NCI-H2029 (cell line): ENCODE measurements at regions not wholly inside any gene's neighbourhood (a gene's known extent, or its start where the extent isn't known, plus 50 kb on each side); places are given as distances from the start of the nearest gene placed in this dataset.

Experiments
- DNase-seq: peaks from one replicate; lab custom pipeline; 2025; lab: John Stamatoyannopoulos, UW

- peak; percentile 13 for DNase-seq
Measured at GRCh38 chr2:2484301-2484700, 153.2 kb upstream of the MYT1L start.

GRCh38 chr2:2482851-2483250, 151.8 kb upstream of the MYT1L start:
- DNase-seq, result no peak

- DNase-seq, result peak; percentile 24
Measured at GRCh38 chr2:2472881-2473280, 141.8 kb upstream of the MYT1L start.

DNA sequence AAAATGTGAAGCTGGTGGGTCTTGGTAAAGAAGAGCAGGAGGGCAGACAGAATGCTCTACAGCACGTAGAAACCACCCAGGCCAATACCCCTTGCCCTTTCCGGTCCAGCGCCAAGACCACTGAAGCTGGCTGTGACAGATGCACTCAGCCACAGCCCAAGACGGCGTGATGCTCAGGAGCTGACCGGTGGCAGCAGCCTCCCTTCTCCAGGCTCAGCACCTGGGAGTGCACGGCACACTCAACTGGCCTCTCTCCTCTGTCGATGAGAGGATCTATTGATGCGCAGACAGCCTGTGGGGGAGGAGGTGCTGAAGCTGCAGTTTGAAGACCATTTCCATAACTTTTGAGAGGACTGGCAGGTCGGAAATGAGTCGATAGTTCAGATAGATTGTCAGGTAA, 141.0 kb upstream of the MYT1L start:
- DNase-seq, result no peak

DNA sequence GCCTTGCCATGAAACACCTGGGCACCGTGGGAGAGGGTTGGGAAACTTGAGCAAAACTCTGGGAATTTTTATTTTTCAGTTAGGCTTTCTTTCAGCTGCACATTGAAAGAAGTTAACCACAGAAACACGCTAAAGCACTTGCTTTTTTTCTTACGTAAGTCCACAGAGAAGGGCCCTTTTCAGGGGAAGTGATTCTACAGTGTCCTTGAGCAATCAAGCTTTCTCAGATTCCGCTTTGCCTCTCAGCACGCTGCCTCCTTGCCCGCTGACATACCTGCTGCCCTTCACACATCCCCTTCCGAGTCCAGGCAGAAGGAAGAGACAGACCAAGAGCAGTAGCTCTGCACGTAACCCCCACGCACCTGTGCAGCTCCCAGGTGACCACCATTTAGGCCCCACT, 135.5 kb upstream of the MYT1L start:
- no peak for DNase-seq

GRCh38 chr2:2464643-2465042, 133.6 kb upstream of the MYT1L start:
- peak; percentile 75 for DNase-seq

GRCh38 chr2:2464094-2464493, 133.0 kb upstream of the MYT1L start:
- DNase-seq, result no peak

GRCh38 chr2:2456721-2457120, 125.6 kb upstream of the MYT1L start:
- no peak for DNase-seq

GRCh38 chr2:2455151-2455550, 124.1 kb upstream of the MYT1L start:
- no peak for DNase-seq

DNA sequence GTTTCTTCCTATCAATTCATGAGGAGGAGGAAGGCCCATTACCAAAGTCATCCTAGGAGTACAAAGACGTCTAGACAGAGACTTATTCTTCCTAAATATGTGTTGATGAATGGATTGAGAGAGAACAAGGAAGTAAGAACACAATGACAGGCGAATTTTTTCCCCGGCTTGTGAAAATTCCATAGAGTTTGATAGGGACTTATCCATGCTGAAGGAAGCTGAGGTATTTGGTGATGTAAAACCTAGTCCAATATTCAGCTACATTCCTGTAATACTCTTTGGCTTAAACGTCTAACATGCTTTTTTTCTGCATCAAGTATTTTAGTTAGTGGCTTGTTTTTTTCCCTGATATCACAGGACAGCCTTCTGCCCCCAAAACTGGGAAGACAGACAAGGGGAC, 121.9 kb upstream of the MYT1L start:
- DNase-seq, result no peak

DNA sequence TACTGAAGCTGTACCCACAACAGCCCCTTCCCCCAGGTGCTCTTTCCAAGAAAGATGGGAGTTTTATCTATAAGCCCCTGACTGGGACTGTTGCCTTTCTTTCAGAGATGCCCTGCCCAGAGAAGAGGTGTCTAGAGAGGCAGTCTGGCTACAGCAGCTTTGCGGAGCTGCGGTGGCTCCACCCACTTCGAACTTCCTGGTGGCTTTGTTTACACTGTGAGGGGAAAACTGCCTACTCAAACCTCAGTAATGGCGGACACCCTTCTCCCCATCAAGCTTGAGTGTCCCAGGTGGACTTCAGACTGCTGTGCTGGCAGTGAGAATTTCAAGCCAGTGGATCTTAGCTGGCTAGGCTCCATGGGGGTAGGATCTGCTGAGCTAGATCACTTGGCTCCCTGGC, 120.2 kb upstream of the MYT1L start:
- peak; percentile 4 for DNase-seq

GRCh38 chr2:2448178-2448577, 117.1 kb upstream of the MYT1L start:
- DNase-seq, result no peak

GRCh38 chr2:2422621-2423020, 91.5 kb upstream of the MYT1L start:
- DNase-seq, result no peak

DNA sequence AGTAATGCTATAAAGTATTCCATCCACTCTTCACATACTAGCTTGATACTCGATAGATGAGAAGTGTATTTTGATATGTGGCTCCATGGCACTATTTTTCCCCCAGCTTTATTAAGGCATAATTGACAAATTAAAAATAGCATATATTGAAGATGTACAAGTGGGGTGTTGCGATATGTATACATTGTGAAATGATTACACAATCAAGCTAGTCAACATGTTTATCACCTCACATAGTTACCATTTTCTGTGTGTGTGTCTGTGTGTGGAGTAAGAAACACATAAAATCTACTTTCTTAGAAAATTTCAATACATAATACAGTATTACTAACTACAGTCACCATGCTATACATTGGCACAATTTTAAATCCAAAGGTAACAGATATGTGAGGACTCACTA, 82.5 kb upstream of the MYT1L start:
- DNase-seq, result no peak

- DNase-seq, result no peak
Measured at GRCh38 chr2:2410987-2411386, 79.9 kb upstream of the MYT1L start.

- DNase-seq, result no peak
Measured at GRCh38 chr2:2409481-2409880, 78.4 kb upstream of the MYT1L start.

GRCh38 chr2:2405780-2406179, 74.7 kb upstream of the MYT1L start:
- no peak for DNase-seq

- DNase-seq, result no peak
Measured at GRCh38 chr2:2400286-2401038, 69.4 kb upstream of the MYT1L start.

DNA sequence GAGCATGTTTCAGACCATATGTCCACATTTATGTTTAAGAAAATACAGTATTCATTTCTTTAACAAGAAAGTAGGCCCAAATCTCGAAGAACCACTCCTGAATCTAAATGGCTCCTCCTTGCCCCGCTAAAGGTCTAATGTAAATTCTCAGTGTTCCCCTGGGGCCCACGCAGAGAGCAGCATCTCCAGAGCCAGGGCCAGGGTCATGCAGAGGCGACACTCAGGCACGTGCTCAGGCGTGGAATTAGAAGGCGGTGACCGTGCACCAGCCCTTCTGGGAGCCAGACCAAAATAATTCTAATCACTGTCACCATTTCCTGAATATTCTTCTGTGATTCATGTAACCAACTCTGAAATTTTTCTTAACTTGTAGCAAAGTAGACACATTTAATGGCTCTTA, 68.3 kb upstream of the MYT1L start:
- no peak for DNase-seq

DNA sequence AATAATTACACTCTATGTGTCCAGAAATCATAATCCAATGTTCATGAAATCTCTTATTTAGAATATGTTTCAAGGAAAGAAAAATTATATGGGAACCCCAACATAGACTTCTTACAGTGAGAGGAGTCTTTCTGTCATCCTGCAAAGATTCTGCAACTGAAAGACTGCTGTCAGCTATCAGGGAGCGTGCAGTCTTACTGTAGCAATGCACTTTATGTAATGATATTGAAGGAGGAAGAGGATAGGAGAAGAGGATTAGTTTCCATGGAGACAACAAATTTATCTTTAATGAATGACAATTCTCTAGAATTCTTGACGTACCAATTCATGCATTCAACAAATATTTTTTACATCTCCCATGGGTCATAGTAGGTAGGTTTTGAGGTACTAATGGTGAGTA, 61.3 kb upstream of the MYT1L start:
- DNase-seq, result no peak

GRCh38 chr2:2389215-2389614, 58.1 kb upstream of the MYT1L start:
- no peak for DNase-seq
